Natural killer cell (primary cell): ENCODE measurements at regions not wholly inside any gene's neighbourhood (a gene's known extent, or its start where the extent isn't known, plus 50 kb on each side); places are given as distances from the start of the nearest gene placed in this dataset.

Source experiments
- ATAC-seq, 3 donors: fragments of 150-1000 bp in 2 of 3; fragments of 200-7000 bp in 1 of 3; cut with Tn5 transposase; 1 replicate in 1 of 3; 2 replicates in 2 of 3; pipeline ENCODE4 v1.10.0; 2021; ENCODE audit warnings: mild to moderate bottlenecking in 2 of 3, moderate library complexity in 2 of 3
- DNase-seq, 2 donors: peaks; one replicate each; pipeline versions ENCODE4 v3.0.0 to v3.0.0-alpha.2; 2013 to 2021; ENCODE audit warnings: mixed read lengths in 1 of 2
- H3K27ac ChIP-seq: one replicate; pipeline ENCODE4 v1.5.1; 2013; ENCODE audit warnings: mild to moderate bottlenecking, low read length
- H3K27me3 ChIP-seq: one replicate; pipeline ENCODE4 v1.6.1; 2013; ENCODE audit warnings: low read length; ENCODE audit not compliant: control insufficient read depth, insufficient read depth
- H3K36me3 ChIP-seq: one replicate; pipeline ENCODE4 v1.6.1; 2013; ENCODE audit warnings: low read length; ENCODE audit not compliant: control insufficient read depth, insufficient read depth
- H3K4me1 ChIP-seq: one replicate; pipeline ENCODE4 v1.6.1; 2013; ENCODE audit warnings: low read length; ENCODE audit not compliant: control insufficient read depth, insufficient read depth
- H3K4me3 ChIP-seq: one replicate; pipeline ENCODE4 v1.5.1; 2013; ENCODE audit warnings: low read length
- H3K9me3 ChIP-seq: one replicate; pipeline ENCODE4 v1.6.1; 2013; ENCODE audit warnings: low read length; ENCODE audit not compliant: control insufficient read depth, insufficient read depth
- H3K27ac Mint-ChIP-seq, 2 donors: one replicate each; pipeline ENCODE4 v1.8.0; 2022; ENCODE audit warnings: mild to moderate bottlenecking in 2 of 2, mixed read lengths in 2 of 2, moderate library complexity in 1 of 2
- H3K27me3 Mint-ChIP-seq, 2 donors: one replicate each; pipeline ENCODE4 v1.8.0; 2022; ENCODE audit warnings: low read depth in 2 of 2, mixed read lengths in 2 of 2
- H3K36me3 Mint-ChIP-seq: one replicate; pipeline ENCODE4 v1.8.0; 2022; ENCODE audit warnings: mixed read lengths
- H3K4me1 Mint-ChIP-seq, 2 donors: one replicate each; pipeline ENCODE4 v1.8.0; 2022; ENCODE audit warnings: mixed read lengths in 2 of 2
- H3K4me3 Mint-ChIP-seq: one replicate; pipeline ENCODE4 v1.8.0; 2022; ENCODE audit warnings: mild to moderate bottlenecking, moderate library complexity, mixed read lengths
- H3K9me3 Mint-ChIP-seq, 2 donors: one replicate each; pipeline ENCODE4 v1.8.0; 2022; ENCODE audit warnings: mixed read lengths in 2 of 2
- CTCF ChIP-seq: fragments of 200-600 bp; IDR thresholded peaks from one replicate; pipeline ENCODE4 v1.8.0; 2022; ENCODE audit warnings: antibody characterized with exemption
- WGBS: methylation state at CpG from one replicate; pipeline ENCODE4 v1.1.7; 2013; ENCODE audit warnings: missing lambda C conversion rate; ENCODE audit not compliant: insufficient coverage; 5-methylcytosine and 5-hydroxymethylcytosine counted together
- intact Hi-C: fragments of 100-400 bp; cut with micrococcal nuclease; formaldehyde crosslinking; loops from one replicate; pipeline ENCODE4 v1.14.2; 2022

DNA sequence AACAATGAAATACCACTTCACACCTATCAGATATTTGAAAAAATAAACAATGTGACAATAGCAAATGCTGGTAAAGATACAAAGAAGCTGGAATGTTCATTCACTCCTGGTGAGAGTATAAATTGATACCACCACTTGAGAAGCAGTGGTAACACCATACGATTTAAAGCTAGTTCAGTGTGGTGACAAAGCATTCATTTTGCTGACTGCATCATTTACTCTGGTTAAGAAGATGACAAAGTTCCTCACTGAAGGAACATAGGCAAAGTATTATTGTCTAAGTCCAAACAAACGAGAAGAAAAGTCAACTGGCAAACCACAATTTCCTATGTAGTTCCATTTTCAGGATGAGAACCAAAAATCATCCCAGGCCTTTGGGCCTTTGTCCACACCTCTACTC lies 102.5 kb downstream of the GEMIN8 start:
- ATAC-seq (no peak), DNase-seq (no peak)
- Histone ChIP-seq H3K4me3 (no peak overlapping the region), H3K27ac (no peak overlapping the region), H3K9me3 (no peaks in the 10 kb centered on the region), H3K27me3 (no peaks in the 10 kb centered on the region), H3K36me3 (no peaks in the 10 kb centered on the region), H3K4me1 (no peaks in the 10 kb centered on the region)
- H3K27me3 Mint-ChIP-seq = peaks cover 15 to 31% of the 10 kb centered on the region in 2 donors
- no peaks in the 10 kb centered on the region for H3K4me1 Mint-ChIP-seq
- H3K36me3 Mint-ChIP-seq = no peaks in the 10 kb centered on the region
- H3K27ac Mint-ChIP-seq = no peak overlapping the region
- intact Hi-C loops = no loop called here
- no peak for TF ChIP-seq CTCF
- 56% methylated on average over 2 of the region's 2 CpGs for WGBS
- no peak overlapping the region for H3K4me3 Mint-ChIP-seq
- no peaks in the 10 kb centered on the region for H3K9me3 Mint-ChIP-seq

- WGBS = 96% methylated on average over 4 of the region's 5 CpGs
- intact Hi-C loops = no loop called here
Observed at GRCh38 chrX:13923845-13924244, 105.8 kb downstream of the GEMIN8 start.

DNA sequence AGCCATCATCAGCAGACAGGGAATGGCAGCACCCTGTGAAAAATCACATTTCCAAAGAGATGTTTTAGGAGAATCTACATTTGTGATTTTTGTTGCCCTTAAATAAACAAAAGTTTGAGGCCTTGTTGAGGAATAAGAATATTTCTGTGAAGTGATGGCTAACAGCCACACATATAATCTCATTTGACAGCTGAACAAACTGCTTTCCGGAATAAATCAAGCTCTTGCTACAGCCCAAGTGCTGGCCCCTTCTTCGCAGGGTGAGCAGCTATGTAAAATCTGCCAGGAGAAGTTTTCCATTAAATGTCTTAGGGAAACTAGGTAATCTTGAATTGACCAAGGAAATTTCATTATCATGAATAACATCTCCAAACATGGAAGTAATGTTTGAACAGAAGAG lies 106.4 kb upstream of the GPM6B start:
- peaks cover 4 to 13% of the 10 kb centered on the region in 2 donors for H3K27me3 Mint-ChIP-seq
- no peaks in the 10 kb centered on the region for H3K9me3 ChIP-seq
- no peak overlapping the region for H3K27ac ChIP-seq
- DNase-seq = no peak
- no peaks in the 10 kb centered on the region for H3K27me3 ChIP-seq
- no peak for TF ChIP-seq CTCF
- intact Hi-C loops = no loop called here
- ATAC-seq = no peak
- H3K4me3 ChIP-seq = no peak overlapping the region
- WGBS = no CpG with 5 or more reads among the region's 2 CpGs
- no peaks in the 10 kb centered on the region for H3K9me3 Mint-ChIP-seq
- no peaks in the 10 kb centered on the region for H3K4me1 ChIP-seq
- H3K4me3 Mint-ChIP-seq = no peak overlapping the region
- no peaks in the 10 kb centered on the region for H3K36me3 Mint-ChIP-seq
- no peak overlapping the region for H3K27ac Mint-ChIP-seq
- no peaks in the 10 kb centered on the region for H3K36me3 ChIP-seq
- H3K4me1 Mint-ChIP-seq = no peaks in the 10 kb centered on the region

More at GRCh38 chrX:13923845-13924244, 105.8 kb downstream of the GEMIN8 start:
- DNase-seq = no peak
- Histone ChIP-seq H3K4me1 (no peaks in the 10 kb centered on the region), H3K27me3 (no peaks in the 10 kb centered on the region), H3K36me3 (no peaks in the 10 kb centered on the region), H3K4me3 (no peak overlapping the region), H3K27ac (no peak overlapping the region), H3K9me3 (no peaks in the 10 kb centered on the region)
- no peak for ATAC-seq
- no peak overlapping the region for H3K27ac Mint-ChIP-seq
- TF ChIP-seq CTCF = no peak
- H3K9me3 Mint-ChIP-seq = no peaks in the 10 kb centered on the region
- no peaks in the 10 kb centered on the region for H3K4me1 Mint-ChIP-seq
- H3K4me3 Mint-ChIP-seq = no peak overlapping the region
- no peaks in the 10 kb centered on the region for H3K36me3 Mint-ChIP-seq
- H3K27me3 Mint-ChIP-seq = peaks cover 6 to 13% of the 10 kb centered on the region in 2 donors

DNA sequence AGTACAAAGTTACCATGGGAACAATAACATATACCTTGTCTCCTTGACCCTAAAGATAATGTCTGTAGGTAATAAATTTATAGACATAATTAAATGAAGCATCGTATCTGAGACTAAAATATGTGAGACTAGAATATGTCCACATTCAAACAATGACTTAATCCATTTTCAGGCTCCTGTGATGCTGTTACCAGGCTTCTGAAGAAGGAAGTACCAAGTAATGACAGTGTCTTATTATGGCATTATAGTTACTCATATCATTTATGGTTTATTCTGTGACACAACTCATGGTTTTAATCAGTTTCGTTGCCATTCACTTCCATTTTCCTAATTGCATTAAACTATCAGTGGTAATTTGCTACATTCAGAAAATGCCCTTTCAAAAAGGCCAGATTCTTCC lies 100.6 kb upstream of the GPM6B start:
- Mint-ChIP-seq H3K4me1 (no peaks in the 10 kb centered on the region), H3K9me3 (no peaks in the 10 kb centered on the region), H3K27ac (no peak overlapping the region), H3K27me3 (peaks cover 2 to 23% of the 10 kb centered on the region in 2 donors), H3K4me3 (no peak overlapping the region), H3K36me3 (no peaks in the 10 kb centered on the region)
- DNase-seq (no peak), ATAC-seq (no peak)
- no CpG with 5 or more reads among the region's 2 CpGs for WGBS
- Histone ChIP-seq H3K27ac (no peak overlapping the region), H3K9me3 (no peaks in the 10 kb centered on the region), H3K4me1 (no peaks in the 10 kb centered on the region), H3K36me3 (no peaks in the 10 kb centered on the region), H3K27me3 (no peaks in the 10 kb centered on the region), H3K4me3 (no peak overlapping the region)
- intact Hi-C loops = no loop called here
- no peak for TF ChIP-seq CTCF
